ENCODE measurements at regions not wholly inside any gene's neighbourhood (a gene's known extent, or its start where the extent isn't known, plus 50 kb on each side); places are given as distances from the start of the nearest gene placed in this dataset.

- no peak overlapping the region for H3K4me3 ChIP-seq (replicated peaks in 1 of 2; ENCODE audit: low read depth in 2 of 2, low read length in 2 of 2)
- TF ChIP-seq, protein P1, sequence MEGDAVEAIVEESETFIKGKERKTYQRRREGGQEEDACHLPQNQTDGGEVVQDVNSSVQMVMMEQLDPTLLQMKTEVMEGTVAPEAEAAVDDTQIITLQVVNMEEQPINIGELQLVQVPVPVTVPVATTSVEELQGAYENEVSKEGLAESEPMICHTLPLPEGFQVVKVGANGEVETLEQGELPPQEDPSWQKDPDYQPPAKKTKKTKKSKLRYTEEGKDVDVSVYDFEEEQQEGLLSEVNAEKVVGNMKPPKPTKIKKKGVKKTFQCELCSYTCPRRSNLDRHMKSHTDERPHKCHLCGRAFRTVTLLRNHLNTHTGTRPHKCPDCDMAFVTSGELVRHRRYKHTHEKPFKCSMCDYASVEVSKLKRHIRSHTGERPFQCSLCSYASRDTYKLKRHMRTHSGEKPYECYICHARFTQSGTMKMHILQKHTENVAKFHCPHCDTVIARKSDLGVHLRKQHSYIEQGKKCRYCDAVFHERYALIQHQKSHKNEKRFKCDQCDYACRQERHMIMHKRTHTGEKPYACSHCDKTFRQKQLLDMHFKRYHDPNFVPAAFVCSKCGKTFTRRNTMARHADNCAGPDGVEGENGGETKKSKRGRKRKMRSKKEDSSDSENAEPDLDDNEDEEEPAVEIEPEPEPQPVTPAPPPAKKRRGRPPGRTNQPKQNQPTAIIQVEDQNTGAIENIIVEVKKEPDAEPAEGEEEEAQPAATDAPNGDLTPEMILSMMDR (IDR thresholded peaks at IDR 0.05; ENCODE audit: low read depth, low read length) = no peak
- DNase-seq (ENCODE audit: low read depth in 2 of 2) = no peak
Observed at GRCh38 chr12:85445060-85445938, 165.3 kb downstream of the ALX1 start.

GRCh38 chr12:85448031-85448430, 168.0 kb downstream of the ALX1 start:
- no peak overlapping the region for H3K4me3 ChIP-seq (replicated peaks in 1 of 2; ENCODE audit: low read depth in 2 of 2, low read length in 2 of 2)
- no peak for DNase-seq (ENCODE audit: low read depth in 2 of 2)
- TF ChIP-seq, protein P1 (IDR thresholded peaks at IDR 0.05; ENCODE audit: low read depth, low read length) = no peak

GRCh38 chr12:85448548-85449139, 168.6 kb downstream of the ALX1 start:
- TF ChIP-seq, protein P1 (IDR thresholded peaks at IDR 0.05; ENCODE audit: low read depth, low read length) = peak; percentile 39
- H3K4me3 ChIP-seq (replicated peaks in 1 of 2; ENCODE audit: low read depth in 2 of 2, low read length in 2 of 2) = no peak overlapping the region
- peak; percentile 30 to 31 for DNase-seq (ENCODE audit: low read depth in 2 of 2)

- no peak overlapping the region for H3K4me3 ChIP-seq (replicated peaks in 1 of 2; ENCODE audit: low read depth in 2 of 2, low read length in 2 of 2)
- TF ChIP-seq, protein P1 (IDR thresholded peaks at IDR 0.05; ENCODE audit: low read depth, low read length) = no peak
- DNase-seq (ENCODE audit: low read depth in 2 of 2) = no peak
Observed at GRCh38 chr12:85457016-85457415, 177.0 kb downstream of the ALX1 start.

GRCh38 chr12:85461127-85461526, 181.1 kb downstream of the ALX1 start:
- TF ChIP-seq, protein P1 (IDR thresholded peaks at IDR 0.05; ENCODE audit: low read depth, low read length) = no peak
- no peak overlapping the region for H3K4me3 ChIP-seq (replicated peaks in 1 of 2; ENCODE audit: low read depth in 2 of 2, low read length in 2 of 2)
- no peak for DNase-seq (ENCODE audit: low read depth in 2 of 2)

DNA sequence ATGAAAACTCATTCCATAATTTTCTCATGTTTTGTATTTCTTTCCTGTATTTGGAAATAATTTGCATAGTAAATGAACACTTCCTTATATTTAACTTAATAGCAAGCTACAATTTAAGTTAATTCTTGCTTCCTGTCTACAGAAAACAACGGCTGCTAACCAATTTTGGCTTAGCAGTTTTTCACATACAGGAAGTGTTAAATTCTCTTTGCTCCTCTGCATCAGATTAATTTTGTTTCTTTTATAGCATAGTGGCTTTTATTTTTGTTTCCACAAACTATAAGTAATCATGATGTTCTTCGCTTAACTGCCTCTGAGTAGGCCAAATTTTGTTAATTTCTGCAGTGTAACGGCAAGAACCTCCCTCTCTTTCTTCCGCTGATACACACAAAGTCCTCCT, 182.9 kb downstream of the ALX1 start:
- TF ChIP-seq, protein P1 (IDR thresholded peaks at IDR 0.05; ENCODE audit: low read depth, low read length) = no peak
- no peak for DNase-seq (ENCODE audit: low read depth in 2 of 2)

More for the DNA sequence above, 182.9 kb downstream of the ALX1 start:
- no peak overlapping the region for H3K4me3 ChIP-seq (replicated peaks in 1 of 2; ENCODE audit: low read depth in 2 of 2, low read length in 2 of 2)
